ENCODE measurements at regions not wholly inside any gene's neighbourhood (a gene's known extent, or its start where the extent isn't known, plus 50 kb on each side); places are given as distances from the start of the nearest gene placed in this dataset.

- no peak for DNase-seq (ENCODE audit: low read depth)
- H3K4me3 ChIP-seq (ENCODE audit: control insufficient read depth, low read depth, low read length): no peak overlapping the region
- no peak for TF ChIP-seq CTCF (IDR thresholded peaks at IDR 0.05; ENCODE audit: control insufficient read depth, insufficient read depth, low read depth, low read length, missing control alignments)
Observed at GRCh38 chr4:138891631-138892031, 124.0 kb upstream of the NOCT start.

- H3K4me3 ChIP-seq (ENCODE audit: control insufficient read depth, low read depth, low read length): no peak overlapping the region
Observed at GRCh38 chr4:138890891-138891570, 124.5 kb upstream of the NOCT start.

GRCh38 chr4:138889216-138889615, 126.4 kb upstream of the NOCT start:
- DNase-seq (ENCODE audit: low read depth): no peak
- TF ChIP-seq CTCF (IDR thresholded peaks at IDR 0.05; ENCODE audit: control insufficient read depth, insufficient read depth, low read depth, low read length, missing control alignments): no peak
- no peak overlapping the region for H3K4me3 ChIP-seq (ENCODE audit: control insufficient read depth, low read depth, low read length)

More at GRCh38 chr4:138890891-138891570, 124.5 kb upstream of the NOCT start:
- TF ChIP-seq CTCF (IDR thresholded peaks at IDR 0.05; ENCODE audit: control insufficient read depth, insufficient read depth, low read depth, low read length, missing control alignments): no peak
- DNase-seq (ENCODE audit: low read depth): no peak

DNA sequence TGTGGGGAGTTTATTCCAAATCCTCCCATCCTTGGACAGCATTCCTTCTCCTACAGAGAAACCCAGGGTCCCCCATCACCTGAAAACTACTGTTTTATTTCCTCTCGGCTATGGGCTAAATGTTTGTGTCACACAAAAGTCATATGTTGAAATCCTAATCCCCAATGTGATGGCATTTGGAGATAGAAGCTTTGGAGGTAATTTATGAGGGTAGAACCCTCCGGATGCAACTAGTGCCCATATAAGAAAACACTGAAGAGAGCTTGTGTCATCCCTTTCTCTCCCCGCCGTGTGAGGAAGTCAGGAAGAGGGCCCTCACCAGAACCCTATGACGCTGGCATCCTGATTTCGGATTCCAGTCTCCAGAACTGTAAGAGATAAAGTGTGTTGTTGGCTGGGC, 127.8 kb upstream of the NOCT start:
- no peak overlapping the region for H3K4me3 ChIP-seq (ENCODE audit: control insufficient read depth, low read depth, low read length)
- TF ChIP-seq CTCF (IDR thresholded peaks at IDR 0.05; ENCODE audit: control insufficient read depth, insufficient read depth, low read depth, low read length, missing control alignments): no peak
- DNase-seq (ENCODE audit: low read depth): no peak

GRCh38 chr4:138887341-138887740, 128.2 kb upstream of the NOCT start:
- no peak for TF ChIP-seq CTCF (IDR thresholded peaks at IDR 0.05; ENCODE audit: control insufficient read depth, insufficient read depth, low read depth, low read length, missing control alignments)
- DNase-seq (ENCODE audit: low read depth): no peak
- H3K4me3 ChIP-seq (ENCODE audit: control insufficient read depth, low read depth, low read length): no peak overlapping the region

DNA sequence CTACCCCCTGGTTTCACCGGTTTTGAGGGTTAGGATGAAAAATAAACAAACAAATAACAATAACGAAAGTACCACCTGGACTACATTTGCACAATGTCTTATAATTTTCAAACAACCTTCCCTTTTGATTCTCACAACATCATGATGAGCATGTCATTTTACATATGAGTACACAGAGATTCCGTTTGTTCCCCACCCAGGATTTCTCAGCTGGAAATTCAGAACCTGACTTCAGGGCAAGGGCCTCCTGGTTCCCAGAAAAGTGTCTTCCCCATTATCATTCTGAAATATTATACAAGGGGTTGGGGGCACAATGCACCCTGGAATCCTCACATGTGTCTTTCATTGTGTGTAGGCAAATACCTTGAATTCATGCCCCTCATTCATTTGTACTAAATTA, 135.8 kb upstream of the NOCT start:
- no peak overlapping the region for H3K4me3 ChIP-seq (ENCODE audit: control insufficient read depth, low read depth, low read length)
- no peak for TF ChIP-seq CTCF (IDR thresholded peaks at IDR 0.05; ENCODE audit: control insufficient read depth, insufficient read depth, low read depth, low read length, missing control alignments)
- no peak for DNase-seq (ENCODE audit: low read depth)

Data from AG09309 (cell line).